Amniotic epithelial cell (primary cell): ENCODE measurements at regions not wholly inside any gene's neighbourhood (a gene's known extent, or its start where the extent isn't known, plus 50 kb on each side); places are given as distances from the start of the nearest gene placed in this dataset.

ENCODE experiments used
- DNase-seq: peaks from one replicate; pipeline ENCODE4 v3.0.0-alpha.2; 2010; ENCODE audit warnings: low read depth

DNA sequence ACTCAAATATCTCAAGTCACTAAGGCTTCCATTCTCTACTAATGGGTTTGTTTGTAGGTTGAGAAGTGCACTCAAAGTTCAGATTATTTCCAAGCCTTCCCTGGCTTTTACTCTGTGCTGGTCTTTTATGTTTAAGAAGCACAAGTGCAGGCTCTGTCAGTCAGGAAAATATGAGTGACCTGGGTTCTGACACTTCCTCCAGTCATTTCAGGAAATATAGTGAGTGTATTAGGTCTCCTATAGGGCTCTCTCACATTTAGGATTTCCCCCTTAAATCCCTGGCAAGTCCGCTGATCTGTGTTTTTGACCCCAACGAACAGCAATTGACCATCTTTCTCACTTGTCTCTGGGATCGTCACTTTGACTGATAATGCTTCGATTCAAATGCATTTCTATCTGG lies 210.2 kb downstream of the ARPP21 start:
- DNase-seq: no peak

DNA sequence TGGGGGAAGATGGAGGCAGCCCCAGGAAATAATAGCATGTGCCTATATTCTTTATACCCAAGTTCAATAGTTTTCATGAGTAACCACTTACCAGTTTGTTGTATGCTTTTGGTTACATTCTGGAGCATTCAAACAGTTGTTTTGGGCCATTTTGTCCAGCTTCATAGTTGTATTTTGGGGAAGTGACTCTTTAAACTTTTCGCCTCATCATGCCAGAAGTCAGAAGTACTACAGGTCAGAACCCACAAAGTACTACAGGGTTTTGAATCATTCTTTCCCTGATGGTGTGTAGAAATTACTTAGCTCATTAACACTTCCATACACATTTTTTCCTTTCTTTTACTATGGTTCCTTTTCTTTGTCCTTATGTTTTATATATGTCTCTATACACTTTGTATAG lies 210.6 kb downstream of the ARPP21 start:
- no peak for DNase-seq

DNA sequence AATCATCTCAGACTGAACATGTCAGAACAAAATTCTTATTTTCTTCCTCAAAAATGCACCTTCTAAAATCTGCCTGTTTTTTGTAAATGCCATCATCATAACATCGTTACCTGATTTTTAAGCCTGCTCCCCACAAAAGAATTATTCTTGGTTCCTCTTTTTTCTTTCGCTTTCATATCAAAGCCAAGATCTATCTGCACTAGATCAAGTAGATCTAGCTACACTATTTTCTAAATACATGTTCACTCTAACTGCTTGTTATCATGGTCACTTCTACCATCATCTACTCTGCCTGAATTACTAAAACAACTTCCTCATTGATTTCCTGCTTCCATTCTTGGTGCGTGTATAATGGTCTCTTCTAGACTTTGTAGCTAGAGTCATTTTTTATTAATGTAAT lies 217.7 kb downstream of the ARPP21 start:
- no peak for DNase-seq

DNA sequence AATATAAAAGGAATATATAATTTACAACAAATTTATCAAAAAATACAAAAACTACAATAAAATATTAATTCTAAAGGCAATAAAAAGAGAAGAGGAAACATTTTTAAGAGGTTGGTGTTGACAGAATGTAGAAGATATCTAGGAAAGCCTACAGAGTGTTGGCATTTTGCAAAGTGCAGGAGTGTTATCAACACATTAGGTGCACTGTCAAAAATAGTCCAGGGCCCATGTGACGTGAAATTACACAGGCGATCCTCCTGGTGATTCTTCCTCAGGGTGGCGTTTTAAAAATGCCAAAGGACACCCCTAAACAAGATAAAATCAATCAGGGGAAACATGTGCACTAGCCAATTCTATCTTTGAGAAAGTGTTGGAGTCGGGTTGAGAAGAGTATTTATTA lies 222.7 kb downstream of the ARPP21 start:
- DNase-seq: no peak

DNA sequence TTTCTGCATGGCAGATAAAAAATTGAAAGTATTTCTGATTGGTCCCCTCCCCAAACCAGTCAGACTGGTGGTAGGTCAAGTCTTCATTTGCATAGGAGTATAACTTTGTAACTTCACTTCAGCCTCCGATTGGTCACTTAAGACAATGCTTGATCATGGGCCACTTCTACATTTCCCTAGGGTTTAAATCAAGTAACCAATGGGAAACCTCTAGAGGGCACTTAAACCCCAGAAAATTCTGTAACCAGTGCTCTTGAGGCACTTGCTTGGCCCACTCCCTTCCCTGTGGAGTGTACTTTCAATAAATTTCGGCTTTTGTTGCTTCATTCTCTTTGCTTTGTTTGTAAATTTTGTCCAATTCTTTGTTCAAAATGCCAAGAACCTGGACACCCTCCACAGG lies 225.5 kb downstream of the ARPP21 start:
- no peak for DNase-seq

DNA sequence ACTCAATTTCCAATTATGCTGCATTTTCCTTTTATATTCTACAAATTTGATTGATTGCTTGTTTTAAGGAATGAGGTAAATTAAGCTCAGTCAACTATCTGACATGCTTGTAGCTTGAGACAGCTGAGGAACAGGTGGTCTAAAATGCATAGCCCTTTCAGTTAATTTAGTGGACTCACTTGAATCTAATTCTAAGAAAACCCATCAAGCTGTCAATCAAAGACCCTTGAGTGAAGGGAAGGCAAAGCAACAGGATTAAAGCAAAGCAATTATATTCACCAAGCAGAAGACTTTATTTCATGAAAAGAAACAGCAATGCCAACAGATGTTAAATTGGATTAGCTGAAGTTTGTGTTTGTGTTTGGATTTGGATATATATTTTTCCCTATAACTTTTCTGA lies 228.5 kb downstream of the ARPP21 start:
- DNase-seq: no peak

DNA sequence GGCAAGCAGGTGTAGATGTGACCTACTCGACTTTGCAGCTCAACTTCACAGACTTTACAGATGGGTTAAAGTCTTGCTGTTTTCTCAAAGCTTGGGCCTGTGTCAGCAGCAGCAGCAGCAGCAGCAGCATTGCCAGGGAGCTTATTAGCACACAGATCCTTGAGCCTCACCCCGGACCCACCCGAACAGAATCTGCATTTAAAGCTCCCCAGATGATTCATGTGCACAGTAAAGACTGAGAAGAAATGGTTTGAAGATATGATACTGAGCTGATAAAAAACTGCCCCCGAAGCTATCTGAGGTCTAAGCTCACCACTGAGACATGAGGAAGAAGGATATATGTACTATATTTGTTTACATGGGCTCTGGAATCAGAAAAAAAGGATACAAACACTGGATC lies 231.7 kb downstream of the ARPP21 start:
- DNase-seq: no peak

DNA sequence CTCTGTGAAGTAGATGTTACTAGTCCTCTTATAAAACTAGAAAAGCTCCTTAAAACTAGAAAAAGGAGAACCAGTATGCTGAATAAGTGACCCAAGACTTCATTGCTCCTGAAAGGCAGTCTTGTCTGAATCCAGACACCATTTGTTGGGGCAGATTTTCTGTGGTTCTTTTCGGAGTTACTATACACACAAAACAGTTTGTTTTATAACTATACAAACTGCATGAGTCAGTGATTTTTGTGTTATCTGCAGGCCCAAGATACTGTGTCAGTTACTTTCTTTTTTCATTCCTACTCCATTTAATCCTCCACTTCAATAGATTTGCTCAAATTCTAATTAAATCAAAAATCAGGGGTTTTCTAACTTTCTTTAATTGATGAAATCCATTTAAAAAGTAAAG lies 244.6 kb downstream of the ARPP21 start:
- no peak for DNase-seq

DNA sequence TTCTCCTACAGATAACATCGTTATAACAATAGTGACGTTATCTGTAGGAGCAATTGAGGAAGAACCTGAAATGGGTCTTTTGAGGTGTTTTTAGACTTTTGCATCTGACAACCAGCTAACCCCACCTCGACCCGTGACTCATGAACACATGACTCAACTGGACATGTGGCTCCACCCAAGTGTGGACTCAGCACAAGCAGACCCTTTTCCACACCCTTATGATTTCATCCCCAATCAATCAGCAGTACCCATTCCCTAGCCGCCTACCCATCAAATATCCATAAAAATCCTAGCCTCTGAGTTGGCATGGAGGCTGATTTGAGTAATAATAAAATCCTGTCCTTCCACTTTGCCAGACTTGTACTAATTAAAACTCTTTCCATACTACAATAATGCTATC lies 255.4 kb downstream of the ARPP21 start:
- DNase-seq: no peak

DNA sequence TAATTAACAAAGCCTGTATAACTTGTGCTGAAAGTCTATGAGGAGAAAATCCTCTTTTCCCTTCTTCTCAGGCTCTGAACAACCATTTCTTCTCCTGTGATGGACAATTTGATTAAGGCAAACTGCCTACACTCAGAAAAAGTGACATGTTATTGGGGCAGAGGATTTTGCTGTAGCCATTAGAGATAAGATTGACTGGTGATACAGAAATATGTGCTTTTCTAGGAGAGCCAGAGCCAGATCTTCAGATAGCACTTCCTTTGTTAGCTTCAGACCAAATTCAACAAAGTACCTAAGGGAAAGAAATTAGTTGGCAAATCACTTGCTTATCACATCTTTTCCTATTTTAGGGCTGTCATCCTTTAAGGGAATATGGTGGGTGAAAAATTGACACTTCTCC lies 259.9 kb downstream of the ARPP21 start:
- DNase-seq: no peak

DNA sequence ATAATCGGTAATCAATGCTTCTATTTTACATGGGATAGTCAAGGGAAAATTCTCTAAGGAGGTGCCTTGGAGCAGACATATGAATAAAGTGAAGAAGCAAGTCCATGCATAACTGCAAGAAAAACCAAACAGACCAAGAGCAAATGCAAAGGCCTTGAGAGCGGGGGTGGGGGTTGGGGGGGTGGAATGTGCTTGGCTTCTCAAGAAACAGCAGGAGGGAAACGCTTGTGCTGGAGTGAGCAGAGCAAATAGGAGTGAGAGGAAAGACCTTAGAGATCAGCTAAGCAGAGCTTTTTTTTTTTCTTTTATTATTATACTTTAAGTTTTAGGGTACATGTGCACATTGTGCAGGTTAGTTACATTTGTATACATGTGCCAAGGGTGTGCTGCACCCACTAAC lies 260.8 kb downstream of the ARPP21 start:
- no peak for DNase-seq

DNA sequence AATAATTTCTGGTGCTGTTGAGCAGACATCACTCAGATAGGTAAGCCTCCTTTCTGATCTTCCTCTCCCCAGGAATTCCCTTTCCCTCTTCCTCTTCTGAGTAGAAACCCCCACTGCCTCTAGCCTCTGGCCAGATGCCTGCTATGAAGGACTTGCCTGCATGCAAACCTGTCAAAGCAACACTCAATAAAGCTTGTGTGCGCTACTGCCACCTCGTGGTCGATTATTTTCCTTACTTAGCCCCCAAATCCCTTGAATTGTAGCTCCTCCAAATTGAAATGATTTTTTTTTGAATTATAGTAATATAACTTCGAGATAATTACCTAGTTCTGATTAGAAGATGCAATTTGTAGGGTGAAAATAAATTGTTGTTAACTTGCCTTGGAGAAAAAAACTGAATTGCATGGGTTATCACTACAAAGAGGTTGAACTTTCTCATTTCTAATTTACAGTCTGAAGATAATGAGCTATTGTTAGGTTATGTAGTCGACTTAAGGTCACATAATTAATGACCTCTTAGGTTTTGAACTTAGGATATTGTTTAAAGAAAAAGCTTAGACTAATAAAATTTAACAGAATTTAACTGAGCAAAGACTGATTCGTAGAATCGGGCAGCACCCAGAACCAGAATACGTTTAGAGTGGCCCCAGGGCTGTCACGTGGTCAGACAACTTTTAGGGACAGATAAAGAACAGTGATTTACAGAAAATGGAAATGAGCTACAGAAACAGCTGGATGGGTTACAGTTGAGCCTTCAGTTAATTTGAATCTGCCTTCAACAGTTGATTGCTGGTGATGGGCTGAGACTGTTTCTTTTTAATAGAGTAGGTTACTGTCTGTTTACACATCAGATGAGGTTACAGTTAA lies 269.3 kb downstream of the ARPP21 start:
- DNase-seq: peak; percentile 52

DNA sequence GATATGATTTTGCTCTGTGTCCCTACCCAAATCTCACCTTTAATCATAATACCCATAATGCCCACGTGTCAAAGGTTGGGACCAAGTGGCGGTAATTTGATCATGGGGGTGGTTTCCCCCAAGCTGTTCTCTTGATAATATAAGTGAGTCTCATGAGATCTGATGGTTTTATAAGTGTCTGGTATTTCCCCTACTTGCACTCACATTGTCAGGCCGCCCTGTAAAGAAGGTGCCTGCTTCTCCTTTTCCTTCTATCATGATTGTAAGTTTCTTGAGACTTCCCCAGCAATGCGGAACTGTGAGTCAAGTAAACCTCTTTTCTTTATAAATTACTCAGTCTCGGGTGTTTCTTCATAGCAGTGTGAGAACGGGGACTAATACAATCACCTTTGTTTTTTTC lies 279.8 kb downstream of the ARPP21 start:
- no peak for DNase-seq

DNA sequence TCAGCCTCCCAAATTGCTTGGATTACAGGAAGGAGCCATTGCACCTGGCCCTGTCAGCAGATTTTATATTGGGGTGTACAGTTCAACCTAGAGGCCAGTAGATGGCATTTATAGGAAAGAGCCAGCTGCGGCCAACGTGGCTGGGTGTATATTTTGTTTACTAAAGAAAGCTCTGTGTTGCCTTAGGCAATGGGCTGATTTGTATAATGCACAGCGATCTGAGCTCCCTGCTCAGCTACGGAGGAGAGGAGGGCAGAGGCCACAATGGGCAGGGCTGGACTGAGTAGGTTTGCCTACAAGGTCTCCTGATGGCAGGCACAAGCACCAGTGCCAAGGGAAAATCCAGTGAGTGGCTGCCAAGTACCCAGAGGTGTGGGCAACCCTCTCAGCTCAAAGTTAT lies 282.4 kb downstream of the ARPP21 start:
- no peak for DNase-seq

DNA sequence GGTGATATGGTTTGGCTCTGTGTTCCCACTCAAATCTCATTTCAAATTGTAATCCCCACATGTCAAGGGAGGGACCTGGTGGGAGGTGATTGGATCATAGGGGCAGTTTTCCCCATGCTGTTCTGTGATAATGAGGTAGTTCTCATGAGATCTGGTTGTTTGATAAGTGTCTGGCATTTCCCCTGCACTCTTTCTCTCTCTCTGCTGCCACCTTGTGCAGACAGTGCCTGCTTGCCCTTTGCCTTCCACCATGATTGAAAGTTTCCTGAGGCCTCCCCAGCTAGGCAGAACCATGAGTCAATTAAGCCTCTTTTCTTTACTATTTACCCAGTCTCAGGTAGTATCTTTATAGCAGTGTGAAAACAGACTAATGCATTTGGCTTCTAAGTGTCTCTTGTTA lies 284.7 kb downstream of the ARPP21 start:
- DNase-seq: peak; percentile 24

DNA sequence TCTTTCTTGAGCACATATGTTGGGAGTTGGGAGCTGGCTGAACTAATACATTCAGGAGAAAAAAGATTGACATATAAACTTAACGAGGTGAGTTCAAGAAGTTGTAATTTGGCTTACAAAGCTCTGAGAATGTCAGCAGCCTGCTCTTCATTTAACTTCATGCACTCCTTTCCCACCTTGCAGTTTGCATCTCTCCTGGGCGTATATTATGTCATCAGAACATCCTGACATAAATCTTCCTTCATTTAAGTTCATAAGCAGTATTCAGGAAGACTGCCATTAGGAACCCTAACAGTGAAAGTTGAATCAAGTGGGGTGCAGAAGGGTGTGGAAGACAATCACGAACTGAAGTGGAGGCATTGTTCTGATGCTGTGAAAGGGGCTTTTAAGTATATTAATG lies 288.1 kb downstream of the ARPP21 start:
- DNase-seq: no peak

DNA sequence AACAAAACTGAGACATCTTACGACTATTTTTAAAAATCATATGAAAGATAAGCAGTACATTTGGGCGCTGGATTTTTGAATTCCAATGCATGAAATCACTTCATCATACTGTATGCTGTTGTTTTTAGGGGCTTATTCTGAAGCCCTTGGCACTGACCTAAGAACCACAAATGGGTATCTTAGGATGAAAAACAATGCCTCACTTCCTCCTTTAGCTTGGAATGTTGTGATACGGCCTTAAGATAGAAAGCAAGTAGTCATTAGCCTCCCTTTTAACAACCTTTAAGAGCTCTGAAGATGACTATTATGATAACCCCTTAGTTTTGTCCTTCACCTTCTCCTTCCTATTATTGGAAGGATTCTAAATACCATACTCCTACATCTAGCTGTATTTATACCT lies 289.8 kb downstream of the ARPP21 start:
- DNase-seq: peak; percentile 33

DNA sequence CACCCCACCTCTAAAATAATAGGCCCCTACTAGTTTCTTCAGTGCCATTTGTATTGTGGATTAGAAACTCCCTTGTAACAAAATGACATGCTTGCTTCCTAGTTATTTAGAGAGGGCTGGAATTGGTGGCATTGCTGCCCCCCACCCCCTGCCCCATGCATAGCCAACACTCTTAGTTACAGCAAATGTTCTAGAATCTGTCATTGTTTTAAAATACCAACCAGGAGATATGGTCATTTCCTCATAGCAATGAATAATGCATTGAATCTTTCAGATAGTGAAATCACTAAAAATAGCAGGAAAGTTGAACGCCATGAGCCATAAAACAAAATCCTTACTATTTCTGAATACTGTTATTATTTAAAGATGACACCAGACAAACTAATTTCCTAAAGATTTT lies 292.5 kb downstream of the ARPP21 start:
- DNase-seq: peak; percentile 10

DNA sequence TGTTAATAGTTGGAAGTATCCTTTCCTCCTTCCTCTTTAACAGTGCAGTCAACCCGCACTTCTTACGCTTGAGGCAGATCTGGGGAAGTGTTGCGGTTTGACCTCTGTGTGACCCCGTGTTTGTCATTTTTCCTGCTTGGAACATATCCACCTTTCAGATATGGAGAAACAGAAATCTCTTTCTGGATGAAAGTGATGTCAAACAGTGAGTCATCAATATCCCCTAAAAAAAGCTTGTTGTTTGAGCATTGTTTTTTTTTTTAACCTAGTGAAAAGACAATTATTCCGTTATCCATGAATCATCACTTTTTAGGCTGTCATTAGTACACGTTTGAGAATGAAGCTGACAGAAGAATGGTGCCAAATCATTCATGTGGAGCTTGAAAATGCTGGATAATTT lies 293.7 kb downstream of the ARPP21 start:
- peak; percentile 80 for DNase-seq

DNA sequence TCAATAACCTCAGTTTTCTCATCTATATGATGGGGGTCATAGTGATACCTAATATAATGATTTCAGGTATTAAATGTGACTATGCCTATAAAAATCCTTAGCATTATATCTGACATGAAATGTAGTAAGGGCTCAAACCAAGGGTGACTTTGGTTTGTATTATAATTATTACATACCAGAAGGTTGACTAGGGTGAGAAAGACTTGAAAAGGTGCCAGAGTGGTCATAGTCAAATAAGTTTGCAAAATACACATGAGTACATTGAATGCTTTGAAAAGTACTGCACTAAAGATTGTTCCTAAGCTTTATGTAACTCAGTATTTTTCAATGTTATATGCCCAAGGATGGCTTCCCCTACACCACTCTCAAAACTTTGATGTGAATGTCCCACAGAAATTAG lies 297.2 kb downstream of the ARPP21 start:
- DNase-seq: peak; percentile 7

DNA sequence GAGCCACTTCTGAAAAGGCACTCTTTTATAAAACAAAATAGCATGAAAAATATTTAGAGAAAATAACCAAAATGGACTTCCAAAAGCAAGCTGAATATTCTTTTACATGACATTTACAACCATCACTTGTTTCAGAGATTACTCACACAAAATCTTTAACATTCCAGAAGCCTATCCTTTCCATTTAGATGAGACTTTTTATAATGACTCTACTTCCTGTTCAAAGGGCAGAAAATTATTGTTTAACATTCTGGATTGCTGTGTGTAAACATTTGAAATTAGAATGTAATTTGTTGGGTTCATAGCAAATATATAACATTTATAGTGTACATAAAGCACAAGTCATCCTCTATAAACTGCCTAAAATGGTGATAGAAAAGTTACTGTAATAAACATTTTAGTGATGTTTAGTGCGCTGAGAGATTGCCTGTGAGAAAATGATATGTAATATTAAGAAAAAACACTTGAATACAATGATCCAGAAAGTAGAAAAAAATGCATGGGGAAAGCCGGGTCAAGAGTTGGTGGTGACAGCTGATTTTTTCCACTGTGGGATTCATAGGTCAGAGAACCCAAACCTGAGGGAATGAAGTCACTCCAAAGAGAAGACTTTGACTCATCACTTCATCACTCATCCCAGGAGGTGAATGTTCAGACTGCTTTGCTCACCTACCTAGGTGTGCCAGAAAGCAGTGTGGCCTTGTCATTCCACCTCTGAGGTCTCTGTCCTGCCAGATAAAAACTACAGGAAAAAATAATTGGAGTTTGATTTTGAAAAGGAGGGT lies 305.8 kb downstream of the ARPP21 start:
- no peak for DNase-seq

DNA sequence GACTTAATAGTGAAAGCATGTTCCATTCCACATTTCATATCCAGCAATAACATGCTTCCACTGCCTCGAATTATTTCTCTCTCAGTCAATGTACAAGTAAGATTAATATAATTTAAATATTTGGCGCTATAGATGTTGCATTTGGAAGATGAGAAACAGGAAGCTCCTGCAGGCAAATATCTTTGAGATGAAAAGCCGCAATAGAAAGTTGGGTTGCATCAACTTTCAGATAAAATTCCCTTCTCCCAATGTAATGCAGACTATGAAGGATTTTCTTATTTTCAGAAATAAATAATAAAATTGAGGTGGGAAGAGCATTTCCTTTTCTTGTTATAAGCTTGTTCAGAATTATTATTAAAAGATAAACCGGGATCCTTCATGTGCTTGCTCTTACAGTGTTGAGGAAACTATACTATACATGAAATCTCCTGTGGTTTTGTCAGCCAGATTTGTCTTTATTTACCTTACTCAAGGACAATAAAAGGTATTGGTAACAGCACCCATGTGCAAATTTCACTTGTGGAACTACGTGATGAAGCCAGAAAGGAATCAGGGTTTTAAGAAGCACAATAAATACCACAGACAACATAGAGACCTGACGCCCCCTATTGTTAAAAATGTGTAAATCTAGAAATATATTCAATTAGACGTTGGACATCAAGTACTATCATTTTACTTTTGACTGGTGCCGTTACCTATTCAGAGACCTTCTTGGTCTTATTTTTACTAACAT lies 307.0 kb downstream of the ARPP21 start:
- peak; percentile 19 for DNase-seq
